DOHH2 (cell line): ENCODE measurements at regions not wholly inside any gene's neighbourhood (a gene's known extent, or its start where the extent isn't known, plus 50 kb on each side); places are given as distances from the start of the nearest gene placed in this dataset.

Experiments used
- H3F3A ChIP-seq: fragments of 200-600 bp; sonication (generic), shearing (Covaris generic); 2 replicates; pipeline ENCODE4 v1.6.0; 2016; ENCODE audit warnings: antibody characterized with exemption, mild to moderate bottlenecking; ENCODE audit not compliant: control insufficient read depth, insufficient read depth
- H3K27ac ChIP-seq: fragments of 200-600 bp; sonication (generic); 2 replicates; pipeline ENCODE4 v1.5.1; 2014; ENCODE audit warnings: low read depth, mild to moderate bottlenecking, low read length, moderate library complexity
- H3K27me3 ChIP-seq: fragments of 200-600 bp; sonication (generic); 2 replicates; pipeline ENCODE4 v1.6.1; 2014; ENCODE audit warnings: mild to moderate bottlenecking, low read length, mixed read lengths; ENCODE audit not compliant: control insufficient read depth
- H3K36me3 ChIP-seq: fragments of 200-600 bp; sonication (generic); 2 replicates; pipeline ENCODE4 v1.6.1; 2014; ENCODE audit warnings: mild to moderate bottlenecking, low read length, moderate library complexity, mixed read lengths; ENCODE audit not compliant: control insufficient read depth
- H3K4me1 ChIP-seq: fragments of 200-600 bp; sonication (generic); 2 replicates; pipeline ENCODE4 v1.6.1; 2014; ENCODE audit warnings: mild to moderate bottlenecking, low read length, mixed read lengths; ENCODE audit not compliant: control insufficient read depth
- H3K4me2 ChIP-seq: fragments of 200-600 bp; sonication (generic); 2 replicates; pipeline ENCODE4 v1.6.0; 2014; ENCODE audit warnings: mild to moderate bottlenecking, low read length, moderate library complexity
- H3K4me3 ChIP-seq: fragments of 200-600 bp; sonication (generic); 2 replicates; pipeline ENCODE4 v1.5.1; 2014; ENCODE audit warnings: mild to moderate bottlenecking, low read length, mixed read lengths
- H3K79me2 ChIP-seq: fragments of 200-600 bp; sonication (generic); 2 replicates; pipeline ENCODE4 v1.6.1; 2014; ENCODE audit warnings: mild to moderate bottlenecking, low read length, mixed read lengths; ENCODE audit not compliant: control insufficient read depth
- H3K9me2 ChIP-seq: fragments of 200-600 bp; sonication (generic); replicated peaks from 2 replicates; pipeline ENCODE4 v1.6.1; 2014; ENCODE audit warnings: mild to moderate bottlenecking, low read length, mixed read lengths; ENCODE audit not compliant: control insufficient read depth
- H3K9me3 ChIP-seq: fragments of 200-600 bp; sonication (generic); 2 replicates; pipeline ENCODE4 v1.6.1; 2014; ENCODE audit warnings: antibody characterized with exemption, low read length, mixed read lengths; ENCODE audit not compliant: control insufficient read depth, insufficient read depth
- H4K20me1 ChIP-seq: fragments of 200-600 bp; sonication (generic); 2 replicates; pipeline ENCODE4 v1.6.0; 2014; ENCODE audit warnings: low read depth, mild to moderate bottlenecking, antibody characterized with exemption, low read length, moderate library complexity; ENCODE audit not compliant: control insufficient read depth, insufficient read depth
- EZH2phosphoT487 ChIP-seq: fragments of 200-600 bp; sonication (generic); IDR thresholded peaks from 2 replicates; pipeline ENCODE4 v1.6.1; 2017; ENCODE audit warnings: borderline replicate concordance, mild to moderate bottlenecking, antibody characterized with exemption, low read length, moderate library complexity, mixed read lengths
- TF ChIP-seq, protein P1 (sequence below): fragments of 200-600 bp; sonication (generic); IDR thresholded peaks from one replicate; pipeline ENCODE4 v1.5.1; 2014; ENCODE audit warnings: antibody characterized with exemption, mild to moderate bottlenecking, low read depth, low read length; ENCODE audit not compliant: poor library complexity, severe bottlenecking

DNA sequence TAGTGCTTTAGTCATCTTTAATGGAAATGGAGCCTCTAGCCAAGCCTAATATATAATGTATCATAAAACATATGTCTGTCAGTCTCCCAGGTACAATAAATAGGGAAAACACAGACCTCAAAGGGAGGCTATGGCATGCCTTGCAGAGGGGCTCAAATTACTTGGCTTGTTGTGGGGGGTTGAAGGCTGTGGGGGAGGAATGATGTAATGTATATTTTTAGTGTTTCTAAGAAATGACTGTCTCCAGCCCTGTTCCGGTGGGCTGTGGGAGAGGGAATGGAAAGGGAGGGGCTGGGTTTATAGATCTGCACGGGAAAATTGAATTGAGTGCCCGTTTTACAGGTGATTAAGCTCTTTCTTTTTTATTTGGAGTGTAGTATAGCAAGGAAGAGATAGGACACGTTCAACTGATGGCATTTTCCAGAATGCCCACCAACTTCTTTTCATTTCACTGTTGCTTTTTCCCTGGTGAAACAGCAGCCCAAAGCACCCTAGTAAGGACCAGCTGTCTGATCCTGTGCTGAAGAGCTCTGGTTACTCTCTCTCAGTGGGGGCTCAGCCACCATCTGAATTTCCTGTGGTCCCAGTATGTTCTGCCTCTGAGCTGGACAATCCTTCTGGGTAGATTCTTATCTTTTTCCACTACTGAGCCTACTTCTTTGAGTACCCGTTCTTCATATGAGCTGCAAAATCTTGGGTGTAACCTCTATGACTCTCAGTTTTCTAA lies 220.7 kb upstream of the CASK start:
- no peak overlapping the region for H3K4me3 ChIP-seq
- H4K20me1 ChIP-seq = no peaks in the 10 kb centered on the region
- H3K27ac ChIP-seq = no peak overlapping the region
- no peak for TF ChIP-seq EZH2phosphoT487
- TF ChIP-seq, protein P1, sequence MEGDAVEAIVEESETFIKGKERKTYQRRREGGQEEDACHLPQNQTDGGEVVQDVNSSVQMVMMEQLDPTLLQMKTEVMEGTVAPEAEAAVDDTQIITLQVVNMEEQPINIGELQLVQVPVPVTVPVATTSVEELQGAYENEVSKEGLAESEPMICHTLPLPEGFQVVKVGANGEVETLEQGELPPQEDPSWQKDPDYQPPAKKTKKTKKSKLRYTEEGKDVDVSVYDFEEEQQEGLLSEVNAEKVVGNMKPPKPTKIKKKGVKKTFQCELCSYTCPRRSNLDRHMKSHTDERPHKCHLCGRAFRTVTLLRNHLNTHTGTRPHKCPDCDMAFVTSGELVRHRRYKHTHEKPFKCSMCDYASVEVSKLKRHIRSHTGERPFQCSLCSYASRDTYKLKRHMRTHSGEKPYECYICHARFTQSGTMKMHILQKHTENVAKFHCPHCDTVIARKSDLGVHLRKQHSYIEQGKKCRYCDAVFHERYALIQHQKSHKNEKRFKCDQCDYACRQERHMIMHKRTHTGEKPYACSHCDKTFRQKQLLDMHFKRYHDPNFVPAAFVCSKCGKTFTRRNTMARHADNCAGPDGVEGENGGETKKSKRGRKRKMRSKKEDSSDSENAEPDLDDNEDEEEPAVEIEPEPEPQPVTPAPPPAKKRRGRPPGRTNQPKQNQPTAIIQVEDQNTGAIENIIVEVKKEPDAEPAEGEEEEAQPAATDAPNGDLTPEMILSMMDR = no peak
- H3F3A ChIP-seq = no peaks in the 10 kb centered on the region
- H3K79me2 ChIP-seq = no peaks in the 10 kb centered on the region
- no peaks in the 10 kb centered on the region for H3K36me3 ChIP-seq
- no peaks in the 10 kb centered on the region for H3K9me3 ChIP-seq
- H3K9me2 ChIP-seq = no peaks in the 10 kb centered on the region
- no peak overlapping the region for H3K4me2 ChIP-seq
- H3K27me3 ChIP-seq = no peaks in the 10 kb centered on the region
- no peaks in the 10 kb centered on the region for H3K4me1 ChIP-seq

DNA sequence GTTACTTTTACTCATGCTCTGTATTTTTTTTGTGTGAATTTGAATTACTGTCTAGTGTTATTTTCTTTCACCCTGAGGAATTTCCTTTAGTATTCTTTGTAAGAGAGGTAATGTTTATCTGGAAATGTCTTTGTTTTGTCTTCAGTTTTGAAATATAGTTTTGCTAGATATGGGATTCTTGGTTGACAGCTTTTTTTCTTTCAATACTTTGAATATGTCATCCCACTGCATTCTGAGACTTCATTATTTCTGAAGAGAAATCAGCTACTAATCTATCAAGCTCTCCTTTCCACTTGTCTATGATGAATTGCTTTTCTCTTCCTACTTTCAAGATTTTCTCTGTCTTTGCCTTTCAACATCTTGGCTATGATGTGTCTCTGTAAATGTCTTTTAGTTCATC lies 217.0 kb upstream of the CASK start:
- no peaks in the 10 kb centered on the region for H3K9me2 ChIP-seq
- H3K4me3 ChIP-seq = no peak overlapping the region
- no peak overlapping the region for H3K4me2 ChIP-seq
- no peak overlapping the region for H3K27ac ChIP-seq
- TF ChIP-seq, protein P1 = no peak
- no peak for TF ChIP-seq EZH2phosphoT487
- no peaks in the 10 kb centered on the region for H3K27me3 ChIP-seq
- H3F3A ChIP-seq = no peaks in the 10 kb centered on the region
- no peaks in the 10 kb centered on the region for H4K20me1 ChIP-seq
- H3K4me1 ChIP-seq = no peaks in the 10 kb centered on the region
- no peaks in the 10 kb centered on the region for H3K79me2 ChIP-seq
- H3K36me3 ChIP-seq = no peaks in the 10 kb centered on the region
- no peaks in the 10 kb centered on the region for H3K9me3 ChIP-seq

DNA sequence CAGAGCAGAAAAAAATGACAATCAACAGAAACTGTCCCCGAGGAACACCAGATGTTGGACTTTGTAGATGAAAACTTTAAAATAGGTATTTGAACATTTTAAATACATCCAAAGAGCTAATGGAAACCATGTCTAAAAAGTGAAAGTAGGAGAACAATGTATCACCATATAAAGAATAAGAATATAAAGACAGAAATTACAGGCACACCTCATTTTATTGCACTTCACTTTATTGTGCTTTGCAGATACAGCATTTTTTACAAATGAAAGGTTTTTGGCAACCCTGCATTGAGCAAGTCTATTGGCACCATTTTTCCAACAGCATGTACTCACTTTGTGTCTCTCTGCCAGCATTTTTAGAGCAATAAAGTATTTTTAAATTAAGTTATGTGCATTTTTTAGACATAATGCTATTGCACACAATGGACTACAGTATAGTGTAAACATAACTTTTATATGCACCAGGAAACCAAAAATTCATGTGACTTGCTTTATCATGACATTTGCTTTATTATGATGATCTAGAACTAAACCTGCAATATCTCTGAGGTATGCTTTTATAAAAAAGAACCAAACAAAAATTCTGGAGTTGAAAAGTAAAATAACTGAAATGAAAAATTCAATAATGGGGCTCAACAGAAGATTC lies 212.4 kb upstream of the CASK start:
- TF ChIP-seq, protein P1 = no peak
- TF ChIP-seq EZH2phosphoT487 = no peak
- Histone ChIP-seq H3K4me2 (no peak overlapping the region), H3K27ac (no peak overlapping the region)

More for the DNA sequence above, 212.4 kb upstream of the CASK start:
- Histone ChIP-seq H3K4me3 (no peak overlapping the region), H3K36me3 (no peaks in the 10 kb centered on the region), H3K9me2 (no peaks in the 10 kb centered on the region), H3K79me2 (no peaks in the 10 kb centered on the region), H3K9me3 (no peaks in the 10 kb centered on the region), H3K4me1 (no peaks in the 10 kb centered on the region), H3K27me3 (no peaks in the 10 kb centered on the region), H4K20me1 (no peaks in the 10 kb centered on the region), H3F3A (no peaks in the 10 kb centered on the region)
